ENCODE measurements at regions not wholly inside any gene's neighbourhood (a gene's known extent, or its start where the extent isn't known, plus 50 kb on each side); places are given as distances from the start of the nearest gene placed in this dataset.
"Not testable (repeated sequence)": the region's sequence is repeated elsewhere in the genome, so short reads cannot be mapped to it uniquely, and the experiment has no call there.

- ChIA-PET POLR2A (no interaction called here), CTCF (no interaction called here)
These were observed 224.8 kb upstream of the ATP10A start for GRCh38 chr15:26087881-26088280.

GRCh38 chr15:26087395-26087794, 224.3 kb upstream of the ATP10A start:
- POLR2A ChIA-PET = no interaction called here
- CTCF ChIA-PET = no interaction called here

GRCh38 chr15:26084771-26085170, 221.6 kb upstream of the ATP10A start:
- CTCF ChIA-PET = no interaction called here
- POLR2A ChIA-PET = no interaction called here

GRCh38 chr15:26083896-26084295, 220.8 kb upstream of the ATP10A start:
- CTCF ChIA-PET = no interaction called here
- POLR2A ChIA-PET = no interaction called here

- ChIA-PET CTCF (no interaction called here), POLR2A (no interaction called here)
These were observed 220.3 kb upstream of the ATP10A start for GRCh38 chr15:26083457-26083856.

- ChIA-PET CTCF (interaction anchor here (1.2 kb wide), 1 partner anchor 13 kb away, joined by 3 read pairs; no protein-coding TSS in a partner anchor), POLR2A (no interaction called here)
These were observed 219.3 kb upstream of the ATP10A start for GRCh38 chr15:26082221-26083109.

GRCh38 chr15:26081758-26082220, 218.7 kb upstream of the ATP10A start:
- ChIA-PET CTCF (interaction anchor here (1.2 kb wide), 1 partner anchor 14 kb away, joined by 3 read pairs; no protein-coding TSS in a partner anchor), POLR2A (no interaction called here)

- POLR2A ChIA-PET = no interaction called here
- CTCF ChIA-PET = no interaction called here
These were observed 212.6 kb upstream of the ATP10A start for GRCh38 chr15:26075770-26076169.

- POLR2A ChIA-PET = no interaction called here
- CTCF ChIA-PET = interaction anchor here (1.1 kb wide), 1 partner anchor 126 kb away, joined by 3 read pairs; no protein-coding TSS in a partner anchor
These were observed 210.6 kb upstream of the ATP10A start for GRCh38 chr15:26073430-26074333.

GRCh38 chr15:26070095-26070532, 207.0 kb upstream of the ATP10A start:
- ChIA-PET POLR2A (no interaction called here), CTCF (no interaction called here)

- ChIA-PET CTCF (no interaction called here), POLR2A (no interaction called here)
These were observed 206.1 kb upstream of the ATP10A start for GRCh38 chr15:26069231-26069641.

GRCh38 chr15:26066896-26067295, 203.8 kb upstream of the ATP10A start:
- CTCF ChIA-PET = no interaction called here
- POLR2A ChIA-PET = no interaction called here

GRCh38 chr15:26065723-26066122, 202.6 kb upstream of the ATP10A start:
- ChIA-PET CTCF (interaction anchor here (1.0 kb wide), 1 partner anchor 132 kb away, joined by 3 read pairs; no protein-coding TSS in a partner anchor), POLR2A (no interaction called here)

- CTCF ChIA-PET = no interaction called here
- POLR2A ChIA-PET = no interaction called here
These were observed 198.1 kb upstream of the ATP10A start for GRCh38 chr15:26061248-26061647.

- CTCF ChIA-PET, POLR2A ChIA-PET: not testable (repeated sequence)
These were observed 193.6 kb upstream of the ATP10A start for GRCh38 chr15:26056766-26057165.

- CTCF ChIA-PET = no interaction called here
These were observed 188.9 kb upstream of the ATP10A start for GRCh38 chr15:26051761-26052675.

GRCh38 chr15:26050984-26051383, 187.9 kb upstream of the ATP10A start:
- POLR2A ChIA-PET = no interaction called here
- CTCF ChIA-PET = no interaction called here

More at GRCh38 chr15:26051761-26052675, 188.9 kb upstream of the ATP10A start:
- POLR2A ChIA-PET = no interaction called here

- POLR2A ChIA-PET = no interaction called here
- CTCF ChIA-PET = no interaction called here
These were observed 187.0 kb upstream of the ATP10A start for GRCh38 chr15:26049900-26050657.

- ChIA-PET CTCF (no interaction called here), POLR2A (no interaction called here)
These were observed 185.5 kb upstream of the ATP10A start for GRCh38 chr15:26048669-26049068.
